ENCODE measurements at regions not wholly inside any gene's neighbourhood (a gene's known extent, or its start where the extent isn't known, plus 50 kb on each side); places are given as distances from the start of the nearest gene placed in this dataset.

GRCh38 chr13:62502588-62502987 is 1086.9 kb upstream of the PCDH20 start:
- H3K4me2 ChIP-seq (ENCODE audit: low read depth, low read length, poor library complexity, severe bottlenecking) = no peak overlapping the region
- H3K4me3 ChIP-seq (ENCODE audit: insufficient read depth, low read length, poor library complexity, severe bottlenecking) = no peak overlapping the region
- no peak overlapping the region for H3K27ac ChIP-seq (ENCODE audit: low read depth, low read length)
- H3K9me2 ChIP-seq (replicated peaks; ENCODE audit: insufficient read depth, low read length) = no peaks in the 10 kb centered on the region
- no peaks in the 10 kb centered on the region for H3K79me2 ChIP-seq (ENCODE audit: insufficient read depth, low read length)
- no peaks in the 10 kb centered on the region for H3F3A ChIP-seq (ENCODE audit: insufficient read depth)
- TF ChIP-seq CTCF (IDR thresholded peaks at IDR 0.05; ENCODE audit: insufficient read depth, low read length, poor library complexity, severe bottlenecking) (no peak), EZH2phosphoT487 (conservative IDR thresholded peaks at IDR 0.05; ENCODE audit: low read length) (no peak)
- no peaks in the 10 kb centered on the region for H3K9me3 ChIP-seq (ENCODE audit: insufficient read depth, low read length)
- H2AFZ ChIP-seq (ENCODE audit: low read depth, low read length, severe bottlenecking) = no peak overlapping the region
- no peak overlapping the region for H3K9ac ChIP-seq (ENCODE audit: low read length)
- no peaks in the 10 kb centered on the region for H4K20me1 ChIP-seq (ENCODE audit: low read depth, low read length)
- H3K36me3 ChIP-seq (ENCODE audit: low read length) = no peaks in the 10 kb centered on the region; the same call in 1 of the 2 replicates
- H3K27me3 ChIP-seq (ENCODE audit: low read length) = no peaks in the 10 kb centered on the region

DNA sequence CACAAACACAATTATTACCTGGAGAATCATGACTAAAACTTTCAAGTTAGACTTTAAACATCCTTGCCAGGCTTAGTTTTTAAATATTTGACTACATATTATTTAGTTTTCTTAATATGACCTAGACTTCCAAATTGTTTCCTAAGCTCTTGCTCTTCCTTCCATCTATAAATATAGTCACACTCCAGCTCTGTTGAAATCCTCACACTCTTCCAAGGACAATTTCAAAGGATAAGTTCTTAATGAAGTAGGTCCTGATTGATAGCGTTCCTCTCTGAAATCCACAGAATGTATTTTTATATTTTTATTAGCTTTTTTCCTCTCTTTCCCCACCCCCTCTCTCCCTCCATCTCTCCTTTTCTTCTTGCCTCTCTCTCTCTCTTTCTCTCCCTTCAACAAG is 1074.1 kb upstream of the PCDH20 start:
- Histone ChIP-seq H3K27ac (ENCODE audit: low read depth, low read length) (no peak overlapping the region), H3K4me2 (ENCODE audit: low read depth, low read length, poor library complexity, severe bottlenecking) (no peak overlapping the region), H3K27me3 (ENCODE audit: low read length) (no peaks in the 10 kb centered on the region), H3K4me3 (ENCODE audit: insufficient read depth, low read length, poor library complexity, severe bottlenecking) (no peak overlapping the region), H3K36me3 (ENCODE audit: low read length) (no peaks in the 10 kb centered on the region), H3K9ac (ENCODE audit: low read length) (no peak overlapping the region), H3K79me2 (ENCODE audit: insufficient read depth, low read length) (no peaks in the 10 kb centered on the region), H2AFZ (ENCODE audit: low read depth, low read length, severe bottlenecking) (no peak overlapping the region), H3K9me2 (replicated peaks; ENCODE audit: insufficient read depth, low read length) (no peaks in the 10 kb centered on the region), H3F3A (ENCODE audit: insufficient read depth) (no peaks in the 10 kb centered on the region), H3K9me3 (ENCODE audit: insufficient read depth, low read length) (no peaks in the 10 kb centered on the region), H4K20me1 (ENCODE audit: low read depth, low read length) (no peaks in the 10 kb centered on the region)
- no peak for TF ChIP-seq CTCF (IDR thresholded peaks at IDR 0.05; ENCODE audit: insufficient read depth, low read length, poor library complexity, severe bottlenecking)
- TF ChIP-seq EZH2phosphoT487 (conservative IDR thresholded peaks at IDR 0.05; ENCODE audit: low read length) = no peak

DNA sequence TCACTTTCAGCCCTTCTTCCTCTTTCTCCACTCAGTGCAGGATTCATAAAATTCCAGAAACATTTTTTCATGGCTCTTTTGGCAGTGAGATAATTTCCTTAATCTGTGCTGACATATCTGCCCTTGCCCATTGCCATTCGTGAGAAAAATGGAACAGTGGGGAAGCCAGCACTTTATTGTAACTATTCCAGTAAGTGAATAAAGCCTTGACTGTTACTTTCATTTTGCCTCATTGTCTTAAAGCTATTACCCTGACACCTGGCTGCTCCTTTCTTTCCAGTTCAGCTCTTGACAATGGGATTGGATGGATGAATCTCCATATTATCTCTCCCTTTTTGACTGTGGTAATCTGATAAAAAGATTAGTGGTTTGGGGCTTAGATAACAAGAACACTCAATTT is 1068.1 kb upstream of the PCDH20 start:
- Histone ChIP-seq H3K4me2 (ENCODE audit: low read depth, low read length, poor library complexity, severe bottlenecking) (no peak overlapping the region), H3K27ac (ENCODE audit: low read depth, low read length) (no peak overlapping the region), H3K9me2 (replicated peaks; ENCODE audit: insufficient read depth, low read length) (no peaks in the 10 kb centered on the region), H3K79me2 (ENCODE audit: insufficient read depth, low read length) (no peaks in the 10 kb centered on the region), H2AFZ (ENCODE audit: low read depth, low read length, severe bottlenecking) (no peak overlapping the region), H3K9ac (ENCODE audit: low read length) (no peak overlapping the region), H4K20me1 (ENCODE audit: low read depth, low read length) (no peaks in the 10 kb centered on the region), H3K27me3 (ENCODE audit: low read length) (no peaks in the 10 kb centered on the region), H3K4me3 (ENCODE audit: insufficient read depth, low read length, poor library complexity, severe bottlenecking) (no peak overlapping the region), H3F3A (ENCODE audit: insufficient read depth) (no peaks in the 10 kb centered on the region), H3K36me3 (ENCODE audit: low read length) (no peaks in the 10 kb centered on the region), H3K9me3 (ENCODE audit: insufficient read depth, low read length) (no peaks in the 10 kb centered on the region)
- TF ChIP-seq EZH2phosphoT487 (conservative IDR thresholded peaks at IDR 0.05; ENCODE audit: low read length) = no peak

DNA sequence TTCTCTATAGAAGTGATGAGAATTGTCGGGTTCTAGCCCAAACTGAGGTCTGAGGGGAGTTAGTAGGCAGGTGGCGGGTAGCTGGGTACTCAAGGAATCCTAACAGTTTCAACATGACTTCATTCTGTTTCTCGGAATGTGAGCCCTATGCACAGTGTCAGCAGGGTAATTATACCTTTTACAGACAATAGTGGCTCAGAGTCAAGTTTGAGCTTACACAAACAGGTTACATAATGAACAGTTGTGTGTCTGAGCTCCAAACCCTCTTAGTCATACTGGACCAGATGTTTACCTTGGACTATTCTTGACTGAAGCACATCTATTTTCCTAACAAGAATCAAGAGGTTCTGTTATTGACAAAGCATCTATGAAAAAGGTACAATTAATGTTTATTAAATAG is 1066.7 kb upstream of the PCDH20 start:
- TF ChIP-seq CTCF (IDR thresholded peaks at IDR 0.05; ENCODE audit: insufficient read depth, low read length, poor library complexity, severe bottlenecking) = no peak
- no peak for TF ChIP-seq EZH2phosphoT487 (conservative IDR thresholded peaks at IDR 0.05; ENCODE audit: low read length)

More for the DNA sequence above, 1066.7 kb upstream of the PCDH20 start:
- H3K4me3 ChIP-seq (ENCODE audit: insufficient read depth, low read length, poor library complexity, severe bottlenecking) = no peak overlapping the region
- H3K27me3 ChIP-seq (ENCODE audit: low read length) = no peaks in the 10 kb centered on the region
- H3K9me2 ChIP-seq (replicated peaks; ENCODE audit: insufficient read depth, low read length) = no peaks in the 10 kb centered on the region
- H3K79me2 ChIP-seq (ENCODE audit: insufficient read depth, low read length) = no peaks in the 10 kb centered on the region
- H3K36me3 ChIP-seq (ENCODE audit: low read length) = no peaks in the 10 kb centered on the region
- H3K9ac ChIP-seq (ENCODE audit: low read length) = no peak overlapping the region
- no peak overlapping the region for H3K4me2 ChIP-seq (ENCODE audit: low read depth, low read length, poor library complexity, severe bottlenecking)
- no peaks in the 10 kb centered on the region for H3F3A ChIP-seq (ENCODE audit: insufficient read depth)
- no peak overlapping the region for H2AFZ ChIP-seq (ENCODE audit: low read depth, low read length, severe bottlenecking)
- no peak overlapping the region for H3K27ac ChIP-seq (ENCODE audit: low read depth, low read length)
- H3K9me3 ChIP-seq (ENCODE audit: insufficient read depth, low read length) = no peaks in the 10 kb centered on the region
- no peaks in the 10 kb centered on the region for H4K20me1 ChIP-seq (ENCODE audit: low read depth, low read length)

Measured in SU-DHL-6 (cell line).